B cell (primary cell): ENCODE measurements at regions not wholly inside any gene's neighbourhood (a gene's known extent, or its start where the extent isn't known, plus 50 kb on each side); places are given as distances from the start of the nearest gene placed in this dataset.

Source experiments
- ATAC-seq: fragments of 200-7000 bp; cut with Tn5 transposase; one replicate; pipeline ENCODE4 v1.10.0; 2021; ENCODE audit warnings: low read depth, mild to moderate bottlenecking, moderate number of reproducible peaks, moderate library complexity
- CTCF ChIA-PET: fragments of 350-600 bp; sonication (Branson Sonifier 250); formaldehyde crosslinking; loops from one replicate; lab custom pipeline; 2021; ENCODE audit warnings: antibody characterized with exemption, inconsistent platforms; lab: Charles Lee
- POLR2A ChIA-PET: fragments of 350-600 bp; sonication (Branson Sonifier 250); formaldehyde crosslinking; loops from one replicate; lab custom pipeline; 2021; ENCODE audit warnings: antibody characterized with exemption; lab: Charles Lee
- DNase-seq: peaks from one replicate; pipeline ENCODE4 v3.0.0; 2013
- H2AFZ ChIP-seq: 2 replicates; pipeline ENCODE4 v1.6.1; 2012; ENCODE audit warnings: mild to moderate bottlenecking, low read depth, low read length; ENCODE audit not compliant: insufficient read depth, poor library complexity, severe bottlenecking
- H3K27ac ChIP-seq, 2 donors: 1 replicate in 1 of 2; 2 replicates in 1 of 2; pipeline ENCODE4 v1.5.1; 2012 to 2013; ENCODE audit warnings: low read length in 2 of 2, mild to moderate bottlenecking in 2 of 2, moderate library complexity in 1 of 2
- H3K27me3 ChIP-seq, 4 experiments: fragments of 200-600 bp in 1 of 4; sonication (generic) in 1 of 4; replicated peaks in 1 of 4; 1 replicate in 2 of 4; 2 replicates in 2 of 4; pipeline versions ENCODE4 v1.6.1 to v1.7.0; 2013 to 2016; ENCODE audit warnings: low read length in 3 of 4, mild to moderate bottlenecking in 2 of 4, mixed read lengths in 1 of 4, moderate library complexity in 1 of 4; ENCODE audit not compliant: insufficient read depth in 4 of 4, control insufficient read depth in 3 of 4; ENCODE audit errors: control extremely low read depth in 1 of 4
- H3K36me3 ChIP-seq, 2 experiments: replicated peaks in 1 of 2; 1 replicate in 1 of 2; 2 replicates in 1 of 2; pipeline versions ENCODE4 v1.6.1 to v1.7.1; 2013; ENCODE audit warnings: low read length in 1 of 2; ENCODE audit not compliant: insufficient read depth in 2 of 2, control insufficient read depth in 1 of 2; ENCODE audit errors: control extremely low read depth in 1 of 2, extremely low read depth in 1 of 2
- H3K4me1 ChIP-seq, 2 donors: fragments of 200-600 bp in 1 of 2; sonication (generic) in 1 of 2; 1 replicate in 1 of 2; 2 replicates in 1 of 2; pipeline versions ENCODE4 v1.5.1 to v1.6.1; 2013 to 2017; ENCODE audit warnings: low read length in 2 of 2; ENCODE audit not compliant: control insufficient read depth in 2 of 2, insufficient read depth in 2 of 2
- H3K4me2 ChIP-seq: replicated peaks from 2 replicates; pipeline ENCODE3; 2012; ENCODE audit warnings: mild to moderate bottlenecking, low read depth, low read length; ENCODE audit not compliant: poor library complexity, severe bottlenecking
- H3K4me3 ChIP-seq, 5 experiments: fragments of 200-600 bp in 1 of 5; sonication (generic) in 1 of 5; 1 replicate in 3 of 5; 2 replicates in 2 of 5; pipeline versions ENCODE4 v1.5.1 to v1.7.0; 2011 to 2016; ENCODE audit warnings: low read length in 4 of 5, mild to moderate bottlenecking in 4 of 5, low read depth in 2 of 5, control low read depth in 1 of 5, moderate library complexity in 1 of 5; ENCODE audit not compliant: insufficient read depth in 1 of 5; ENCODE audit errors: control extremely low read depth in 1 of 5, extremely low read depth in 1 of 5
- H3K79me2 ChIP-seq: fragments of 200-600 bp; sonication (generic); one replicate; pipeline ENCODE4 v1.6.0; 2016; ENCODE audit warnings: low read length; ENCODE audit not compliant: control insufficient read depth, insufficient read depth
- H3K9ac ChIP-seq: fragments of 200-600 bp; sonication (generic); 2 replicates; pipeline ENCODE4 v1.6.1; 2017; ENCODE audit warnings: mild to moderate bottlenecking, low read length, moderate library complexity
- H3K9me3 ChIP-seq, 3 donors: one replicate each; pipeline versions ENCODE4 v1.6.1 to v1.7.1; 2013; ENCODE audit warnings: low read length in 2 of 3; ENCODE audit not compliant: control insufficient read depth in 2 of 3, insufficient read depth in 1 of 3; ENCODE audit errors: control extremely low read depth in 1 of 3
- H4K20me1 ChIP-seq: 2 replicates; pipeline ENCODE4 v1.6.0; 2012; ENCODE audit warnings: mild to moderate bottlenecking, low read length; ENCODE audit not compliant: insufficient read depth, control insufficient read depth, poor library complexity, severe bottlenecking
- H3K27ac Mint-ChIP-seq: one replicate; pipeline ENCODE4 v1.8.0; 2021; ENCODE audit warnings: mixed read lengths
- H3K27me3 Mint-ChIP-seq: one replicate; pipeline ENCODE4 v1.8.0; 2021; ENCODE audit warnings: mixed read lengths
- H3K4me1 Mint-ChIP-seq: one replicate; pipeline ENCODE4 v1.8.0; 2021; ENCODE audit warnings: mixed read lengths
- H3K4me3 Mint-ChIP-seq: one replicate; pipeline ENCODE4 v1.8.0; 2021; ENCODE audit warnings: mixed read lengths
- H3K9me3 Mint-ChIP-seq: one replicate; pipeline ENCODE4 v1.8.0; 2022; ENCODE audit warnings: mixed read lengths; ENCODE audit not compliant: insufficient read depth
- CTCF ChIP-seq: fragments of 200-600 bp; IDR thresholded peaks from one replicate; pipeline ENCODE4 v1.8.0; 2022; ENCODE audit warnings: antibody characterized with exemption, mild to moderate bottlenecking
- EZH2 ChIP-seq: IDR thresholded peaks from 2 replicates; pipeline ENCODE4 v1.6.1; 2012; ENCODE audit warnings: borderline replicate concordance, low read depth, mild to moderate bottlenecking, moderate library complexity, low read length; ENCODE audit not compliant: insufficient read depth, poor library complexity, severe bottlenecking
- WGBS: methylation state at CpG from one replicate; pipeline ENCODE4 v1.1.5; 2013; ENCODE audit warnings: missing lambda C conversion rate; ENCODE audit not compliant: insufficient coverage; 5-methylcytosine and 5-hydroxymethylcytosine counted together
- intact Hi-C: fragments of 100-400 bp; cut with micrococcal nuclease; formaldehyde crosslinking; loops from one replicate; pipeline ENCODE4 v1.10.0; 2022

GRCh38 chrX:39667191-39667590, 430.6 kb downstream of the BCOR start:
- Histone ChIP-seq H3K27me3 (no peaks in the 10 kb centered on the region), H3K27ac (no peak overlapping the region), H2AFZ (no peak overlapping the region), H3K9me3 (no peaks in the 10 kb centered on the region), H3K36me3 (no peaks in the 10 kb centered on the region), H3K9ac (no peak overlapping the region), H3K4me2 (no peak overlapping the region), H4K20me1 (no peaks in the 10 kb centered on the region), H3K79me2 (no peaks in the 10 kb centered on the region), H3K4me1 (no peaks in the 10 kb centered on the region), H3K4me3 (no peak overlapping the region)
- H3K4me3 Mint-ChIP-seq = no peak overlapping the region
- H3K27me3 Mint-ChIP-seq = peaks cover 14% of the 10 kb centered on the region
- DNase-seq (no peak), ATAC-seq (no peak)
- no CpG with 5 or more reads among the region's 2 CpGs for WGBS
- H3K27ac Mint-ChIP-seq = no peak overlapping the region
- H3K9me3 Mint-ChIP-seq = no peaks in the 10 kb centered on the region
- intact Hi-C loops = no loop called here
- no peak for TF ChIP-seq EZH2
- no peak for TF ChIP-seq CTCF
- ChIA-PET CTCF (no interaction called here), POLR2A (no interaction called here)
- no peaks in the 10 kb centered on the region for H3K4me1 Mint-ChIP-seq

- WGBS = 77% methylated on average over 4 of the region's 9 CpGs
- H3K79me2 ChIP-seq = no peaks in the 10 kb centered on the region
- POLR2A ChIA-PET = no interaction called here
- Mint-ChIP-seq H3K9me3 (no peaks in the 10 kb centered on the region), H3K4me3 (no peak overlapping the region), H3K27me3 (peaks cover 14% of the 10 kb centered on the region), H3K27ac (no peak overlapping the region), H3K4me1 (no peaks in the 10 kb centered on the region)
- DNase-seq = no peak
- TF ChIP-seq EZH2 (no peak), CTCF (no peak)
- no peaks in the 10 kb centered on the region for H3K9me3 ChIP-seq
- no peak overlapping the region for H3K27ac ChIP-seq
- CTCF ChIA-PET = no interaction called here
- H3K4me1 ChIP-seq = no peaks in the 10 kb centered on the region
- intact Hi-C loops = no loop called here
- H3K27me3 ChIP-seq = no peaks in the 10 kb centered on the region
- H3K4me3 ChIP-seq = no peak overlapping the region
- no peak overlapping the region for H3K9ac ChIP-seq
- H2AFZ ChIP-seq = no peak overlapping the region
- no peak for ATAC-seq
- no peaks in the 10 kb centered on the region for H3K36me3 ChIP-seq
- no peaks in the 10 kb centered on the region for H4K20me1 ChIP-seq
- no peak overlapping the region for H3K4me2 ChIP-seq
Observed at GRCh38 chrX:39667736-39668482, 429.8 kb downstream of the BCOR start.
